H9 (cell line): ENCODE measurements at regions not wholly inside any gene's neighbourhood (a gene's known extent, or its start where the extent isn't known, plus 50 kb on each side); places are given as distances from the start of the nearest gene placed in this dataset.

ENCODE experiments used
- DNase-seq: peaks from one replicate; pipeline ENCODE4 v3.0.0-alpha.2; 2017
- H2AFZ ChIP-seq: one replicate; pipeline ENCODE4 v1.6.1; 2013; ENCODE audit warnings: mild to moderate bottlenecking, low read length, control low read depth, moderate library complexity
- H2AK5ac ChIP-seq: 2 replicates; pipeline ENCODE4 v1.6.1; 2013; ENCODE audit warnings: low read length, control low read depth, mixed read lengths; ENCODE audit not compliant: insufficient read length
- H2BK120ac ChIP-seq: one replicate; pipeline ENCODE4 v1.6.1; 2013; ENCODE audit warnings: low read depth, mild to moderate bottlenecking, low read length, control low read depth, inconsistent platforms; ENCODE audit not compliant: poor library complexity, severe bottlenecking
- H2BK12ac ChIP-seq: 2 replicates; pipeline ENCODE4 v1.6.1; 2013; ENCODE audit warnings: low read length, control low read depth, mixed read lengths, low read depth; ENCODE audit not compliant: insufficient read length
- H2BK15ac ChIP-seq: 2 replicates; pipeline ENCODE4 v1.6.1; 2013; ENCODE audit warnings: low read depth, low read length, control low read depth
- H2BK20ac ChIP-seq: one replicate; pipeline ENCODE4 v1.6.1; 2013; ENCODE audit warnings: low read depth, mild to moderate bottlenecking, low read length, control low read depth, inconsistent platforms; ENCODE audit not compliant: poor library complexity, severe bottlenecking
- H2BK5ac ChIP-seq: 2 replicates; pipeline ENCODE4 v1.6.1; 2013; ENCODE audit warnings: low read length, control low read depth, mixed read lengths; ENCODE audit not compliant: insufficient read length
- H3K14ac ChIP-seq: 2 replicates; pipeline ENCODE4 v1.6.1; 2013; ENCODE audit warnings: low read length, control low read depth; ENCODE audit not compliant: insufficient read depth
- H3K18ac ChIP-seq: 2 replicates; pipeline ENCODE4 v1.6.1; 2013; ENCODE audit warnings: low read depth, mild to moderate bottlenecking, mixed read lengths, low read length, control low read depth; ENCODE audit not compliant: insufficient read length
- H3K23ac ChIP-seq: 2 replicates; pipeline ENCODE4 v1.6.1; 2013; ENCODE audit warnings: low read length, control low read depth, mixed read lengths, low read depth; ENCODE audit not compliant: insufficient read length
- H3K23me2 ChIP-seq: 2 replicates; pipeline ENCODE4 v1.6.1; 2013; ENCODE audit warnings: low read depth, mild to moderate bottlenecking, mixed read lengths, low read length, control low read depth; ENCODE audit not compliant: insufficient read length, poor library complexity, severe bottlenecking
- H3K27ac ChIP-seq: 2 replicates; pipeline ENCODE4 v1.5.1; 2013; ENCODE audit warnings: low read length, control low read depth, mixed read lengths, low read depth; ENCODE audit not compliant: insufficient read length
- H3K27me3 ChIP-seq: 2 replicates; pipeline ENCODE4 v1.6.1; 2013; ENCODE audit warnings: low read length, control low read depth, inconsistent platforms; ENCODE audit not compliant: insufficient read depth
- H3K4ac ChIP-seq: 2 replicates; pipeline ENCODE4 v1.6.1; 2013; ENCODE audit warnings: low read depth, mild to moderate bottlenecking, control low read depth, inconsistent platforms, low read length, moderate library complexity
- H3K4me1 ChIP-seq: 2 replicates; pipeline ENCODE4 v1.6.1; 2013; ENCODE audit warnings: low read length, control low read depth, inconsistent platforms; ENCODE audit not compliant: insufficient read depth
- H3K4me2 ChIP-seq: 2 replicates; pipeline ENCODE4 v1.6.1; 2013; ENCODE audit warnings: low read length, control low read depth, mixed read lengths; ENCODE audit not compliant: insufficient read length, insufficient read depth
- H3K56ac ChIP-seq: 2 replicates; pipeline ENCODE4 v1.6.1; 2013; ENCODE audit warnings: low read depth, mild to moderate bottlenecking, mixed read lengths, low read length, control low read depth; ENCODE audit not compliant: insufficient read length
- H3K79me1 ChIP-seq: 2 replicates; pipeline ENCODE4 v1.6.1; 2013; ENCODE audit warnings: low read depth, mild to moderate bottlenecking, moderate library complexity, low read length, control low read depth, inconsistent platforms; ENCODE audit not compliant: insufficient read depth, poor library complexity, severe bottlenecking
- H3K79me2 ChIP-seq: 2 replicates; pipeline ENCODE4 v1.6.1; 2013; ENCODE audit warnings: low read length, control low read depth, inconsistent platforms; ENCODE audit not compliant: insufficient read depth
- H3K9ac ChIP-seq: 2 replicates; pipeline ENCODE4 v1.6.1; 2013; ENCODE audit warnings: low read length, control low read depth, mixed read lengths; ENCODE audit not compliant: insufficient read length; ENCODE audit errors: extremely low read depth
- H3K9me3 ChIP-seq: one replicate; pipeline ENCODE4 v1.6.1; 2013; ENCODE audit warnings: low read depth, low read length, inconsistent platforms; ENCODE audit not compliant: control insufficient read depth
- H3T11ph ChIP-seq: one replicate; pipeline ENCODE4 v1.6.1; 2013; ENCODE audit warnings: mild to moderate bottlenecking, low read length, control low read depth, inconsistent platforms
- H4K20me1 ChIP-seq: one replicate; pipeline ENCODE4 v1.6.1; 2013; ENCODE audit not compliant: control insufficient read depth, insufficient read length, insufficient read depth
- H4K5ac ChIP-seq: 2 replicates; pipeline ENCODE4 v1.6.1; 2013; ENCODE audit warnings: low read depth, mild to moderate bottlenecking, mixed read lengths, low read length, control low read depth; ENCODE audit not compliant: insufficient read length
- H4K8ac ChIP-seq: replicated peaks from 2 replicates; pipeline ENCODE4 v1.6.1; 2013; ENCODE audit warnings: low read length, control low read depth, mixed read lengths, low read depth; ENCODE audit not compliant: insufficient read length
- H4K91ac ChIP-seq: 2 replicates; pipeline ENCODE4 v1.6.1; 2013; ENCODE audit warnings: low read depth, mild to moderate bottlenecking, moderate library complexity, mixed read lengths, low read length, control low read depth; ENCODE audit not compliant: insufficient read length
- H3K27ac Mint-ChIP-seq, 3 experiments: 2 replicates in 2 of 3; 3 replicates in 1 of 3; pipeline ENCODE4 v1.8.0; 2020 to 2021; ENCODE audit warnings: mixed read lengths in 3 of 3, mild to moderate bottlenecking in 1 of 3, moderate library complexity in 1 of 3
- H3K27me3 Mint-ChIP-seq: 2 replicates; pipeline ENCODE4 v1.8.0; 2021; ENCODE audit warnings: low read depth, mild to moderate bottlenecking, moderate library complexity, mixed read lengths
- H3K36me3 Mint-ChIP-seq, 3 experiments: 2 replicates in 2 of 3; 3 replicates in 1 of 3; pipeline ENCODE4 v1.8.0; 2020 to 2021; ENCODE audit warnings: low read depth in 3 of 3, mixed read lengths in 3 of 3; ENCODE audit not compliant: insufficient read depth in 1 of 3
- H3K4me1 Mint-ChIP-seq, 2 experiments: 2 replicates each; pipeline ENCODE4 v1.8.0; 2020; ENCODE audit warnings: mixed read lengths in 2 of 2
- H3K4me3 Mint-ChIP-seq, 2 experiments: 2 replicates in 1 of 2; 3 replicates in 1 of 2; pipeline ENCODE4 v1.8.0; 2020 to 2021; ENCODE audit warnings: mild to moderate bottlenecking in 2 of 2, mixed read lengths in 2 of 2, moderate library complexity in 1 of 2
- H3K9me3 Mint-ChIP-seq, 2 experiments: 2 replicates in 1 of 2; 3 replicates in 1 of 2; pipeline ENCODE4 v1.8.0; 2020; ENCODE audit warnings: mild to moderate bottlenecking in 2 of 2, mixed read lengths in 2 of 2, moderate library complexity in 1 of 2
- CTCF ChIP-seq: fragments of 200-600 bp; sonication (generic); conservative IDR thresholded peaks from 3 replicates; pipeline ENCODE4 v1.8.0; 2021; ENCODE audit warnings: antibody characterized with exemption, mild to moderate bottlenecking

- H3K27ac ChIP-seq = no peak overlapping the region
- no peak overlapping the region for H2BK15ac ChIP-seq
- H3K4me1 ChIP-seq = no peaks in the 10 kb centered on the region
- no peak for TF ChIP-seq CTCF
- no peak overlapping the region for H3K56ac ChIP-seq
- DNase-seq = no peak
- no peak overlapping the region for H3K4me2 ChIP-seq
- no peaks in the 10 kb centered on the region for H3K27me3 ChIP-seq
- no peak overlapping the region for H2BK12ac ChIP-seq
- no peak overlapping the region for H3K27ac Mint-ChIP-seq
- no peak overlapping the region for H4K91ac ChIP-seq
- no peak overlapping the region for H3K23ac ChIP-seq
- H2AK5ac ChIP-seq = no peak overlapping the region
- H4K20me1 ChIP-seq = no peaks in the 10 kb centered on the region
- H2AFZ ChIP-seq = no peak overlapping the region
- H3K4ac ChIP-seq = no peak overlapping the region
- H3T11ph ChIP-seq = no peak overlapping the region
- no peak overlapping the region for H3K9ac ChIP-seq
- H4K5ac ChIP-seq = no peak overlapping the region
- no peaks in the 10 kb centered on the region for H3K79me2 ChIP-seq
- no peaks in the 10 kb centered on the region for H3K9me3 ChIP-seq
- no peaks in the 10 kb centered on the region; the same call in 1 of the 2 replicates for H3K27me3 Mint-ChIP-seq
- peaks cover 0 to 2% (median 0%) of the 10 kb centered on the region in 3 experiments; a peak in 2 of 7 replicates for H3K36me3 Mint-ChIP-seq
- H2BK20ac ChIP-seq = no peak overlapping the region
- no peak overlapping the region for H2BK5ac ChIP-seq
- H3K9me3 Mint-ChIP-seq = peaks cover 56 to 63% of the 10 kb centered on the region in 2 experiments
- no peak overlapping the region for H3K14ac ChIP-seq
- H3K23me2 ChIP-seq = no peaks in the 10 kb centered on the region
- no peaks in the 10 kb centered on the region for H3K79me1 ChIP-seq
- H3K18ac ChIP-seq = no peak overlapping the region
- no peak overlapping the region for H2BK120ac ChIP-seq
- no peak overlapping the region for H4K8ac ChIP-seq
- H3K4me3 Mint-ChIP-seq = no peak overlapping the region
- no peaks in the 10 kb centered on the region for H3K4me1 Mint-ChIP-seq
These were observed 88.0 kb upstream of the MAGEB18 start for GRCh38 chrX:26050099-26050498.
